MM.1S (cell line): ENCODE measurements at regions not wholly inside any gene's neighbourhood (a gene's known extent, or its start where the extent isn't known, plus 50 kb on each side); places are given as distances from the start of the nearest gene placed in this dataset.

Experiments used
- DNase-seq: peaks from one replicate; pipeline ENCODE4 v3.0.0-alpha.2; 2015
- H2AFZ ChIP-seq: fragments of 300-600 bp; sonication (generic); 2 replicates; pipeline ENCODE4 v1.6.0; 2016; ENCODE audit warnings: antibody characterized with exemption, low read length
- H3F3A ChIP-seq: fragments of 300-600 bp; sonication (generic); 2 replicates; pipeline ENCODE4 v1.6.1; 2016; ENCODE audit warnings: mild to moderate bottlenecking, antibody characterized with exemption, low read length, moderate library complexity, mixed read lengths; ENCODE audit not compliant: insufficient read depth
- H3K27ac ChIP-seq: fragments of 300-600 bp; sonication (generic); 2 replicates; pipeline ENCODE4 v1.5.1; 2016; ENCODE audit warnings: mild to moderate bottlenecking, low read length
- H3K27me3 ChIP-seq: fragments of 300-600 bp; sonication (generic); replicated peaks from 2 replicates; pipeline ENCODE4 v1.6.0; 2016; ENCODE audit warnings: low read length; ENCODE audit not compliant: insufficient read depth
- H3K36me3 ChIP-seq: fragments of 300-600 bp; sonication (generic); replicated peaks from 2 replicates; pipeline ENCODE4 v1.6.1; 2016; ENCODE audit warnings: mild to moderate bottlenecking, low read length, mixed read lengths; ENCODE audit not compliant: insufficient read depth
- H3K4me1 ChIP-seq: fragments of 300-600 bp; sonication (generic); 2 replicates; pipeline ENCODE4 v1.6.1; 2016; ENCODE audit warnings: low read length, mixed read lengths
- H3K4me2 ChIP-seq: fragments of 300-600 bp; sonication (generic); 2 replicates; pipeline ENCODE4 v1.6.0; 2016; ENCODE audit warnings: low read depth, low read length
- H3K4me3 ChIP-seq: fragments of 300-600 bp; sonication (generic); 2 replicates; pipeline ENCODE4 v1.5.1; 2016; ENCODE audit warnings: low read length, mixed read lengths
- H3K79me2 ChIP-seq: fragments of 300-600 bp; sonication (generic); 2 replicates; pipeline ENCODE4 v1.6.1; 2016; ENCODE audit warnings: mixed run types, low read length, mixed read lengths
- H3K9ac ChIP-seq: fragments of 300-600 bp; sonication (generic); 2 replicates; pipeline ENCODE4 v1.6.1; 2016; ENCODE audit warnings: low read length, mixed read lengths
- H3K9me2 ChIP-seq: fragments of 300-600 bp; sonication (generic); replicated peaks from 2 replicates; pipeline ENCODE4 v1.6.1; 2016; ENCODE audit warnings: mild to moderate bottlenecking, low read length, mixed read lengths; ENCODE audit not compliant: insufficient read depth
- H3K9me3 ChIP-seq: fragments of 300-600 bp; sonication (generic); replicated peaks from 2 replicates; pipeline ENCODE4 v1.6.1; 2016; ENCODE audit warnings: mild to moderate bottlenecking, low read length, mixed read lengths; ENCODE audit not compliant: insufficient read depth
- H4K20me1 ChIP-seq: fragments of 300-600 bp; sonication (generic); 2 replicates; pipeline ENCODE4 v1.6.1; 2016; ENCODE audit warnings: mild to moderate bottlenecking, low read length, moderate library complexity, mixed read lengths; ENCODE audit not compliant: insufficient read depth
- EZH2 ChIP-seq: fragments of 300-600 bp; sonication (generic); optimal IDR thresholded peaks from 2 replicates; pipeline ENCODE3; 2017; ENCODE audit warnings: low read depth, mild to moderate bottlenecking, antibody characterized with exemption, low read length, mixed read lengths
- EZH2phosphoT487 ChIP-seq: fragments of 300-600 bp; sonication (generic); IDR thresholded peaks from 2 replicates; pipeline ENCODE4 v1.6.1; 2018; ENCODE audit warnings: antibody characterized with exemption, low read length
- TF ChIP-seq, protein P1 (sequence below): fragments of 300-600 bp; sonication (generic); IDR thresholded peaks from 2 replicates; pipeline ENCODE4 v1.5.1; 2016; ENCODE audit warnings: antibody characterized with exemption, low read length, mixed read lengths

DNA sequence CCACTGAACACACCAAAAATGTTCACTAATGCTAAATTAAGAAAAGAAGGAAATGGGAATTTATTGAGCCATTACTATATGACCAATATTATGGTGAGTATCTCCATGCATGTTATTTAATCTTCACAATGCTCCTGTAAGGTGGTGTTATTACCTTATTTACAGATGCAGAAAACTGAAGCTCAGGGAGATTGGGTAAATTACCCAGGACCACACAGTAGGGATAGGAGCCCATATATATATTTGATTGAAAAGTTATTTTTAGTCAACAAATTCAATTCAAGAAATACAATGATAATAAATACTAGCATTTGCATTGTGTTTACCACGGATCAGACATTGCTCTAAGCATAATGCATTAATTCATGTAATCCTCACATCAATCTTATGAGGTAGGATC lies 202.2 kb upstream of the FBXO11 start:
- Histone ChIP-seq H3K27me3 (no peaks in the 10 kb centered on the region), H3K4me2 (no peak overlapping the region), H3K4me3 (no peak overlapping the region), H3K4me1 (0 out of 2 replicates have a peak, but pooled peaks cover 4% of the 10 kb centered on the region), H2AFZ (no peak overlapping the region), H4K20me1 (no peaks in the 10 kb centered on the region), H3K27ac (no peak overlapping the region), H3K9me2 (no peaks in the 10 kb centered on the region), H3K36me3 (no peaks in the 10 kb centered on the region), H3K9ac (no peak overlapping the region), H3K79me2 (no peaks in the 10 kb centered on the region), H3F3A (no peaks in the 10 kb centered on the region), H3K9me3 (no peaks in the 10 kb centered on the region)
- TF ChIP-seq EZH2phosphoT487 (no peak), EZH2 (no peak)
- TF ChIP-seq, protein P1, sequence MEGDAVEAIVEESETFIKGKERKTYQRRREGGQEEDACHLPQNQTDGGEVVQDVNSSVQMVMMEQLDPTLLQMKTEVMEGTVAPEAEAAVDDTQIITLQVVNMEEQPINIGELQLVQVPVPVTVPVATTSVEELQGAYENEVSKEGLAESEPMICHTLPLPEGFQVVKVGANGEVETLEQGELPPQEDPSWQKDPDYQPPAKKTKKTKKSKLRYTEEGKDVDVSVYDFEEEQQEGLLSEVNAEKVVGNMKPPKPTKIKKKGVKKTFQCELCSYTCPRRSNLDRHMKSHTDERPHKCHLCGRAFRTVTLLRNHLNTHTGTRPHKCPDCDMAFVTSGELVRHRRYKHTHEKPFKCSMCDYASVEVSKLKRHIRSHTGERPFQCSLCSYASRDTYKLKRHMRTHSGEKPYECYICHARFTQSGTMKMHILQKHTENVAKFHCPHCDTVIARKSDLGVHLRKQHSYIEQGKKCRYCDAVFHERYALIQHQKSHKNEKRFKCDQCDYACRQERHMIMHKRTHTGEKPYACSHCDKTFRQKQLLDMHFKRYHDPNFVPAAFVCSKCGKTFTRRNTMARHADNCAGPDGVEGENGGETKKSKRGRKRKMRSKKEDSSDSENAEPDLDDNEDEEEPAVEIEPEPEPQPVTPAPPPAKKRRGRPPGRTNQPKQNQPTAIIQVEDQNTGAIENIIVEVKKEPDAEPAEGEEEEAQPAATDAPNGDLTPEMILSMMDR, result no peak
- no peak for DNase-seq

DNA sequence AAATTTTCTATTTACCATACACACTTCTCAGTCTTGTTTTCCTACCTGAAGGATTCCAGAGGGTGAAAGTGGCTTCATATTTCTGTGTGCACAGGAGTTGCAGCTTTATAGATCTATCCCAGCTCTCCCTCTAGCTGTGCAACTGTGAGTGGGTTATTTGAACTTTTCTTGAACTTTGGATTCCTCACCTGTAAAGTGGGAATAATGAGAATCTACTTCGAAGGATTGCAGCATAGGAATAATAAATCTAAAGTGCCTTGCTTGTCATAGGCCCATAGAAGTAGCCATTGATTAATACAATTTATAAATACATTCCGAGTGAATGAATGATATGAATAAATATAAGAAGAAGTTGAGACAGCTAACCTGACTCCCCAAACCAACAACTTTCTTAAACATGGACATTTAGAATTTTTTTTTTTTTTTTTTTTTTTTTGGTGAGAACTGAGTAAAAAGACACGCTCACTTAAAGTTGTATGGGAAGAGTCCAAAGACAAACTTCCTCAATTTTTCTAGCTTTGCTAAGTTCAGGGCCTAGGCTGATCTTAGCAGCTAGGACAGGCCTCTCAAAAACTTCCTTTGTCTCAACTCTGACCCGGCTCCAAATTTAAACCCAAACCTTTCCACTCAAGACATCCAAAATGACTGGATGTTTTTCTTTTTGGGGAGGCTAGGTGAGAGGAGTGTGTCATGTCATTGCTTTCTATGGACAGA lies 203.3 kb upstream of the FBXO11 start:
- no peak overlapping the region for H3K4me2 ChIP-seq
- H4K20me1 ChIP-seq, result no peaks in the 10 kb centered on the region
- H2AFZ ChIP-seq, result no peak overlapping the region

DNA sequence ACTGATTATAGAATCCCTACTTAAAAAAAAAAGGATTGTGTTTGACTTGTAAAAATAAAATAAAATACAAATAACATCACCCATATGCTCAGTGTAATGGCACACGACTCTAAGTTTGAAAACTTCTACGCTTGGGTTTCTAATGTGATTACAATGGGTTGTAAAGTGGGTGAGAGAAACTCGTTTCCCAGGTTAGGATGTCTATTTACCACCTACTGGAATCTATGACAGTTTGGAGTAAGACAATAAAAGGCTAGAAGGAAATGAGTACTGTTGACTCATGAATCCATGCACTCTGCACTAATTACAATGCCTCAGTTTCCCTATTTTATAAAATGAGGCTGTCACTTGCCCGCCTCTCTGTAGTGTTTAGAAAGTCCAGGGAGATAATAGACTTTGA lies 204.0 kb upstream of the FOXN2 start:
- DNase-seq, result no peak
- Histone ChIP-seq H3K27me3 (no peaks in the 10 kb centered on the region), H3K9ac (no peak overlapping the region), H3K4me3 (no peak overlapping the region), H3F3A (no peaks in the 10 kb centered on the region), H3K27ac (no peak overlapping the region), H3K36me3 (no peaks in the 10 kb centered on the region), H3K9me3 (no peaks in the 10 kb centered on the region), H3K4me1 (peaks cover 12% of the 10 kb centered on the region; the same call in 1 of the 2 replicates), H3K9me2 (no peaks in the 10 kb centered on the region), H4K20me1 (no peaks in the 10 kb centered on the region), H3K79me2 (no peaks in the 10 kb centered on the region), H2AFZ (no peak overlapping the region), H3K4me2 (no peak overlapping the region)
- no peak for TF ChIP-seq EZH2
- TF ChIP-seq, protein P1, result no peak
- no peak for TF ChIP-seq EZH2phosphoT487

More for the DNA sequence above, 203.3 kb upstream of the FBXO11 start:
- no peaks in the 10 kb centered on the region for H3K9me2 ChIP-seq
- no peak overlapping the region for H3K27ac ChIP-seq
- H3K79me2 ChIP-seq, result no peaks in the 10 kb centered on the region
- no peaks in the 10 kb centered on the region for H3K9me3 ChIP-seq
- DNase-seq, result no peak
- TF ChIP-seq EZH2phosphoT487 (no peak), EZH2 (no peak)
- TF ChIP-seq, protein P1, result no peak
- H3K36me3 ChIP-seq, result no peaks in the 10 kb centered on the region
- H3K27me3 ChIP-seq, result no peaks in the 10 kb centered on the region
- H3K9ac ChIP-seq, result no peak overlapping the region
- no peaks in the 10 kb centered on the region for H3F3A ChIP-seq
- peaks cover 12% of the 10 kb centered on the region; the same call in 1 of the 2 replicates for H3K4me1 ChIP-seq
- H3K4me3 ChIP-seq, result no peak overlapping the region
